IMR-90 (cell line): ENCODE measurements at regions not wholly inside any gene's neighbourhood (a gene's known extent, or its start where the extent isn't known, plus 50 kb on each side); places are given as distances from the start of the nearest gene placed in this dataset.

Experiments used
- ATAC-seq: fragments of 200-7000 bp; cut with Tn5 transposase; 2 replicates; pipeline ENCODE4 v1.9.1; 2020; ENCODE audit warnings: low read depth, mild to moderate bottlenecking, moderate library complexity
- BruUV-seq: library from RNA; stranded (reverse); fragments of 400-500 nt; replicated peaks from 2 replicates; lab custom pipeline; 2021; lab: Mats Ljungman, UMichigan
- CTCF ChIA-PET: fragments of 300-600 bp; formaldehyde crosslinking; extraction: SDS; loops from one replicate; lab custom pipeline; 2021; ENCODE audit warnings: antibody characterized with exemption; lab: Yijun Ruan, JAX
- POLR2A ChIA-PET: fragments of 300-600 bp; sonication (Branson Sonifier 250); formaldehyde crosslinking; loops from one replicate; lab custom pipeline; 2022; ENCODE audit warnings: antibody characterized with exemption; ENCODE audit not compliant: unreplicated experiment; lab: Charles Lee
- DNase-seq: peaks from one replicate; pipeline ENCODE4 v3.0.0; 2013
- H2AFZ ChIP-seq: replicated peaks from 2 replicates; pipeline ENCODE3; 2013; ENCODE audit warnings: low read length, mild to moderate bottlenecking; ENCODE audit not compliant: poor library complexity
- H2AK5ac ChIP-seq: 2 replicates; pipeline ENCODE4 v1.6.1; 2013; ENCODE audit warnings: low read depth, low read length, inconsistent platforms
- H2AK9ac ChIP-seq: replicated peaks from 2 replicates; pipeline ENCODE3; 2013; ENCODE audit warnings: mild to moderate bottlenecking, low read depth, low read length, moderate library complexity; ENCODE audit not compliant: poor library complexity
- H2BK120ac ChIP-seq: 2 replicates; pipeline ENCODE4 v1.6.1; 2013; ENCODE audit warnings: low read depth, low read length, inconsistent platforms
- H2BK15ac ChIP-seq: 3 replicates; pipeline ENCODE4 v1.6.1; 2013; ENCODE audit warnings: low read depth, low read length, inconsistent platforms
- H2BK20ac ChIP-seq: 2 replicates; pipeline ENCODE4 v1.6.1; 2013; ENCODE audit warnings: low read depth, mild to moderate bottlenecking, inconsistent platforms, low read length, moderate library complexity
- H2BK5ac ChIP-seq: 2 replicates; pipeline ENCODE4 v1.6.1; 2013; ENCODE audit warnings: mild to moderate bottlenecking, low read depth, low read length, inconsistent platforms; ENCODE audit not compliant: poor library complexity, severe bottlenecking
- H3K14ac ChIP-seq: replicated peaks from 2 replicates; pipeline ENCODE4 v1.6.1; 2013; ENCODE audit warnings: low read depth, low read length, inconsistent platforms
- H3K18ac ChIP-seq: 2 replicates; pipeline ENCODE4 v1.6.1; 2013; ENCODE audit warnings: low read depth, low read length, control low read depth
- H3K23ac ChIP-seq: 2 replicates; pipeline ENCODE4 v1.6.1; 2013; ENCODE audit warnings: low read depth, low read length, inconsistent platforms
- H3K27ac ChIP-seq: 2 replicates; pipeline ENCODE4 v1.5.1; 2013; ENCODE audit warnings: mild to moderate bottlenecking, control low read depth, low read length; ENCODE audit not compliant: insufficient read depth
- H3K27me3 ChIP-seq: 2 replicates; pipeline ENCODE4 v1.6.1; 2013; ENCODE audit warnings: low read length; ENCODE audit not compliant: control insufficient read depth, insufficient read depth
- H3K36me3 ChIP-seq: 2 replicates; pipeline ENCODE4 v1.6.1; 2013; ENCODE audit warnings: low read length, mixed read lengths; ENCODE audit not compliant: control insufficient read depth, insufficient read depth
- H3K4ac ChIP-seq: 2 replicates; pipeline ENCODE4 v1.6.1; 2013; ENCODE audit warnings: low read depth, low read length, inconsistent platforms
- H3K4me1 ChIP-seq: 2 replicates; pipeline ENCODE4 v1.6.1; 2013; ENCODE audit warnings: low read length, mixed read lengths; ENCODE audit not compliant: control insufficient read depth, insufficient read depth
- H3K4me2 ChIP-seq: 2 replicates; pipeline ENCODE4 v1.6.1; 2013; ENCODE audit warnings: low read depth, mild to moderate bottlenecking, control low read depth, low read length, moderate library complexity
- H3K4me3 ChIP-seq: 2 replicates; pipeline ENCODE4 v1.5.1; 2013; ENCODE audit warnings: low read depth, mild to moderate bottlenecking, control low read depth, low read length, moderate library complexity; ENCODE audit not compliant: insufficient read depth
- H3K56ac ChIP-seq: 2 replicates; pipeline ENCODE4 v1.6.1; 2013; ENCODE audit warnings: low read length, inconsistent platforms; ENCODE audit not compliant: insufficient read depth; ENCODE audit errors: extremely low read depth
- H3K79me1 ChIP-seq, 2 experiments: 2 replicates each; pipeline ENCODE4 v1.6.1; 2013; ENCODE audit warnings: low read length in 2 of 2, inconsistent platforms in 1 of 2, low read depth in 1 of 2
- H3K9ac ChIP-seq: 2 replicates; pipeline ENCODE4 v1.6.1; 2013; ENCODE audit warnings: low read depth, low read length, control low read depth
- H3K9me1 ChIP-seq: 2 replicates; pipeline ENCODE4 v1.6.1; 2013; ENCODE audit warnings: low read length, inconsistent platforms; ENCODE audit not compliant: insufficient read depth
- H3K9me3 ChIP-seq: 2 replicates; pipeline ENCODE4 v1.6.1; 2013; ENCODE audit warnings: low read length; ENCODE audit not compliant: control insufficient read depth, insufficient read depth
- H4K20me1 ChIP-seq: 2 replicates; pipeline ENCODE4 v1.6.1; 2013; ENCODE audit warnings: low read length, inconsistent platforms; ENCODE audit not compliant: insufficient read depth
- H4K5ac ChIP-seq: 2 replicates; pipeline ENCODE4 v1.6.1; 2013; ENCODE audit warnings: mild to moderate bottlenecking, low read depth, low read length, control low read depth
- H4K8ac ChIP-seq, 2 experiments: 2 replicates each; pipeline ENCODE4 v1.6.1; 2013; ENCODE audit warnings: low read depth in 2 of 2, low read length in 2 of 2, control low read depth in 1 of 2, inconsistent platforms in 1 of 2
- H4K91ac ChIP-seq: 2 replicates; pipeline ENCODE4 v1.6.1; 2013; ENCODE audit warnings: low read depth, low read length, inconsistent platforms; ENCODE audit not compliant: insufficient read depth
- BHLHE40 ChIP-seq: fragments of 150-350 bp; IDR thresholded peaks from 2 replicates; pipeline ENCODE4 v1.6.1; 2016; ENCODE audit warnings: mild to moderate bottlenecking, low read depth, low read length
- CEBPB ChIP-seq: IDR thresholded peaks from 2 replicates; pipeline ENCODE4 v1.6.1; 2012; ENCODE audit warnings: low read depth, low read length, improper control_type of control experiment
- CHD1 ChIP-seq: IDR thresholded peaks from 2 replicates; pipeline ENCODE4 v1.6.1; 2012; ENCODE audit warnings: low read depth, low read length, improper control_type of control experiment
- FOS ChIP-seq: fragments of 150-350 bp; IDR thresholded peaks from 2 replicates; pipeline ENCODE4 v1.6.1; 2016; ENCODE audit warnings: low read depth, low read length
- MAFK ChIP-seq: IDR thresholded peaks from 2 replicates; pipeline ENCODE4 v1.6.1; 2012; ENCODE audit warnings: low read depth, low read length, improper control_type of control experiment
- MAZ ChIP-seq: IDR thresholded peaks from 2 replicates; pipeline ENCODE4 v1.6.1; 2012; ENCODE audit warnings: low read depth, mild to moderate bottlenecking, low read length, improper control_type of control experiment, moderate library complexity, borderline replicate concordance
- MXI1 ChIP-seq: IDR thresholded peaks from 2 replicates; pipeline ENCODE4 v1.6.1; 2012; ENCODE audit warnings: low read depth, mild to moderate bottlenecking, low read length, moderate library complexity, borderline replicate concordance
- NFE2L2 ChIP-seq: fragments of 150-350 bp; IDR thresholded peaks from 2 replicates; pipeline ENCODE4 v1.6.1; 2016; ENCODE audit warnings: low read depth, mild to moderate bottlenecking, low read length
- POLR2A ChIP-seq: IDR thresholded peaks from 2 replicates; pipeline ENCODE4 v1.6.1; 2012; ENCODE audit warnings: mild to moderate bottlenecking, low read depth, low read length
- RAD21 ChIP-seq: IDR thresholded peaks from 2 replicates; pipeline ENCODE4 v1.6.1; 2012; ENCODE audit warnings: low read length, improper control_type of control experiment
- RCOR1 ChIP-seq: IDR thresholded peaks from 2 replicates; pipeline ENCODE4 v1.6.1; 2012; ENCODE audit warnings: mild to moderate bottlenecking, low read length, improper control_type of control experiment; ENCODE audit not compliant: insufficient replicate concordance
- RFX5 ChIP-seq: IDR thresholded peaks from 2 replicates; pipeline ENCODE4 v1.8.0; 2012; ENCODE audit warnings: low read depth, mild to moderate bottlenecking, low read length, moderate library complexity
- SMC3 ChIP-seq: fragments of 150-350 bp; IDR thresholded peaks from 2 replicates; pipeline ENCODE4 v1.6.1; 2016; ENCODE audit warnings: low read depth, mild to moderate bottlenecking, antibody characterized with exemption, low read length, moderate library complexity
- WGBS, 2 experiments: methylation state at CpG; one replicate each; pipeline versions ENCODE4 v1.1.5 to v1.1.7; 2013; ENCODE audit warnings: missing lambda C conversion rate in 2 of 2; ENCODE audit not compliant: insufficient read length in 1 of 2; ENCODE audit errors: extremely low coverage in 2 of 2; 5-methylcytosine and 5-hydroxymethylcytosine counted together
- dilution Hi-C: fragments of 300-500 bp; cut with HindIII; formaldehyde crosslinking; loops from one replicate; pipeline ENCODE4 v1.14.3; 2018; ENCODE audit warnings: low sequenced_read_pairs; ENCODE audit not compliant: unreplicated experiment
- in situ Hi-C: fragments of 300-500 bp; cut with MboI; formaldehyde crosslinking; loops from 3 replicates; pipeline ENCODE4 v1.14.3; 2019; ENCODE audit warnings: low sequenced_read_pairs, inconsistent platforms, mixed read lengths
- intact Hi-C: fragments of 100-400 bp; cut with micrococcal nuclease; formaldehyde crosslinking; loops from 2 replicates; pipeline ENCODE4 v1.10.0; 2022
- TF ChIP-seq, protein P1 (sequence below): fragments of 150-350 bp; IDR thresholded peaks from 2 replicates; pipeline ENCODE4 v1.6.1; 2016; ENCODE audit warnings: low read depth, mild to moderate bottlenecking, low read length, moderate library complexity, borderline replicate concordance
- TF ChIP-seq, protein P2 (sequence below): fragments of 150-350 bp; IDR thresholded peaks from 2 replicates; pipeline ENCODE4 v1.6.1; 2017; ENCODE audit warnings: mild to moderate bottlenecking, antibody characterized with exemption, low read length, low read depth
- TF ChIP-seq, protein P3 (sequence below): conservative IDR thresholded peaks from 2 replicates; pipeline ENCODE4 v1.5.1; 2012; ENCODE audit warnings: mild to moderate bottlenecking, low read depth, low read length, improper control_type of control experiment

DNA sequence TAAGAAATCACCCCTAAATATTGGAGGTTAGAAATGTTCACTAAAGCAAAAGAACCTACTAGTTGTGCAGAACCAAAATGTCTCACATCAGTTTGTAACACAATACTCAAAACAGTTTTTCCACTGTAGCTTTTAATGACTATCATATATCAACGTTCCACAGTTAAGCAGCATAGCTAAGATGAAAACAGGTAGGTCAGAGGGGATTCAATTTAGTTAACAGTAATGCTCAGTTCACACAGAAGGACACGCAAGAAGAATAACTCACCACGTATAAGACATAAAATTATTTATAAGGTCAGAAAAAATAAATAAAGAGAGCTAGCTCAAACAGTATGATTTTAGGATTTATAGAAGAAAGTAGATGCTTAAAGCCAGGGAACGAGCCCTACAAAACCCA, 118.9 kb upstream of the CCDC150 start:
- dilution Hi-C loops = no loop called here
- Histone ChIP-seq H2BK120ac (no peak overlapping the region), H3K79me1 (no peaks in the 10 kb centered on the region), H3K4me2 (no peak overlapping the region), H2AK5ac (no peak overlapping the region), H3K18ac (no peak overlapping the region), H3K27me3 (no peaks in the 10 kb centered on the region), H2BK15ac (no peak overlapping the region), H2BK20ac (no peak overlapping the region), H3K36me3 (no peaks in the 10 kb centered on the region), H2AFZ (no peak overlapping the region), H2BK5ac (no peak overlapping the region), H3K4me1 (no peaks in the 10 kb centered on the region), H2AK9ac (no peak overlapping the region), H4K20me1 (no peaks in the 10 kb centered on the region), H3K9ac (no peak overlapping the region), H3K9me1 (no peaks in the 10 kb centered on the region), H3K14ac (no peak overlapping the region), H3K4ac (no peak overlapping the region), H3K23ac (no peak overlapping the region), H4K8ac (no peak overlapping the region), H4K91ac (no peak overlapping the region), H3K56ac (no peak overlapping the region), H4K5ac (no peak overlapping the region), H3K27ac (no peak overlapping the region), H3K4me3 (no peak overlapping the region), H3K9me3 (no peaks in the 10 kb centered on the region)
- no peak for ATAC-seq
- BruUV-seq = no TSS peak
- DNase-seq = no peak
- CTCF ChIA-PET = interaction anchor here (1.1 to 1.2 kb wide), 2 partner anchors 9 to 12 kb away, joined by 3 to 5 read pairs; no protein-coding TSS in a partner anchor
- no peak for TF ChIP-seq MXI1
- TF ChIP-seq, protein P1, sequence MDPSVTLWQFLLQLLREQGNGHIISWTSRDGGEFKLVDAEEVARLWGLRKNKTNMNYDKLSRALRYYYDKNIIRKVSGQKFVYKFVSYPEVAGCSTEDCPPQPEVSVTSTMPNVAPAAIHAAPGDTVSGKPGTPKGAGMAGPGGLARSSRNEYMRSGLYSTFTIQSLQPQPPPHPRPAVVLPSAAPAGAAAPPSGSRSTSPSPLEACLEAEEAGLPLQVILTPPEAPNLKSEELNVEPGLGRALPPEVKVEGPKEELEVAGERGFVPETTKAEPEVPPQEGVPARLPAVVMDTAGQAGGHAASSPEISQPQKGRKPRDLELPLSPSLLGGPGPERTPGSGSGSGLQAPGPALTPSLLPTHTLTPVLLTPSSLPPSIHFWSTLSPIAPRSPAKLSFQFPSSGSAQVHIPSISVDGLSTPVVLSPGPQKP = no peak
- TF ChIP-seq, protein P2, sequence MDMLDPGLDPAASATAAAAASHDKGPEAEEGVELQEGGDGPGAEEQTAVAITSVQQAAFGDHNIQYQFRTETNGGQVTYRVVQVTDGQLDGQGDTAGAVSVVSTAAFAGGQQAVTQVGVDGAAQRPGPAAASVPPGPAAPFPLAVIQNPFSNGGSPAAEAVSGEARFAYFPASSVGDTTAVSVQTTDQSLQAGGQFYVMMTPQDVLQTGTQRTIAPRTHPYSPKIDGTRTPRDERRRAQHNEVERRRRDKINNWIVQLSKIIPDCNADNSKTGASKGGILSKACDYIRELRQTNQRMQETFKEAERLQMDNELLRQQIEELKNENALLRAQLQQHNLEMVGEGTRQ = no peak
- TF ChIP-seq MAFK = no peak
- TF ChIP-seq RFX5 = no peak
- no peak for TF ChIP-seq CEBPB
- TF ChIP-seq CHD1 = no peak
- TF ChIP-seq, protein P3, sequence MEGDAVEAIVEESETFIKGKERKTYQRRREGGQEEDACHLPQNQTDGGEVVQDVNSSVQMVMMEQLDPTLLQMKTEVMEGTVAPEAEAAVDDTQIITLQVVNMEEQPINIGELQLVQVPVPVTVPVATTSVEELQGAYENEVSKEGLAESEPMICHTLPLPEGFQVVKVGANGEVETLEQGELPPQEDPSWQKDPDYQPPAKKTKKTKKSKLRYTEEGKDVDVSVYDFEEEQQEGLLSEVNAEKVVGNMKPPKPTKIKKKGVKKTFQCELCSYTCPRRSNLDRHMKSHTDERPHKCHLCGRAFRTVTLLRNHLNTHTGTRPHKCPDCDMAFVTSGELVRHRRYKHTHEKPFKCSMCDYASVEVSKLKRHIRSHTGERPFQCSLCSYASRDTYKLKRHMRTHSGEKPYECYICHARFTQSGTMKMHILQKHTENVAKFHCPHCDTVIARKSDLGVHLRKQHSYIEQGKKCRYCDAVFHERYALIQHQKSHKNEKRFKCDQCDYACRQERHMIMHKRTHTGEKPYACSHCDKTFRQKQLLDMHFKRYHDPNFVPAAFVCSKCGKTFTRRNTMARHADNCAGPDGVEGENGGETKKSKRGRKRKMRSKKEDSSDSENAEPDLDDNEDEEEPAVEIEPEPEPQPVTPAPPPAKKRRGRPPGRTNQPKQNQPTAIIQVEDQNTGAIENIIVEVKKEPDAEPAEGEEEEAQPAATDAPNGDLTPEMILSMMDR = no peak
- no peak for TF ChIP-seq RCOR1
- TF ChIP-seq MAZ = no peak
- TF ChIP-seq NFE2L2 = no peak
- no peak for TF ChIP-seq POLR2A
- TF ChIP-seq BHLHE40 = no peak
- TF ChIP-seq FOS = no peak
- TF ChIP-seq SMC3 = no peak
- no peak for TF ChIP-seq RAD21
- POLR2A ChIA-PET = no interaction called here
- in situ Hi-C loops = no loop called here
- intact Hi-C loops = no loop called here
- no CpG with 5 or more reads among the region's 4 CpGs for WGBS, 2 experiments
